Gastrocnemius medialis (tissue), 4 donors: ENCODE measurements at regions not wholly inside any gene's neighbourhood (a gene's known extent, or its start where the extent isn't known, plus 50 kb on each side); places are given as distances from the start of the nearest gene placed in this dataset.
"Not testable (repeated sequence)": the region's sequence is repeated elsewhere in the genome, so short reads cannot be mapped to it uniquely, and the experiment has no call there.

Experiments used
- ATAC-seq, 2 donors: fragments of 150-250 bp; one replicate each; pipeline ENCODE4 v1.9.1; 2016
- DNase-seq, 2 donors: peaks; one replicate each; pipeline ENCODE4 v3.0.0-alpha.2; 2019
- H3K27ac ChIP-seq, 4 donors: fragments of 200-600 bp; sonication (generic); 1 replicate in 1 of 4; 2 replicates in 3 of 4; pipeline ENCODE4 v1.5.1; 2016 to 2018; ENCODE audit warnings: mild to moderate bottlenecking in 2 of 4, moderate library complexity in 1 of 4
- H3K27me3 ChIP-seq, 3 donors: fragments of 200-600 bp; sonication (generic) in 2 of 3; 1 replicate in 1 of 3; 2 replicates in 2 of 3; pipeline versions ENCODE4 v1.5.1 to v1.6.0; 2016 to 2019; ENCODE audit warnings: mild to moderate bottlenecking in 1 of 3, moderate library complexity in 1 of 3
- H3K36me3 ChIP-seq, 2 donors: fragments of 200-600 bp; sonication (generic) in 1 of 2; one replicate each; pipeline ENCODE4 v1.5.1; 2017 to 2018
- H3K4me1 ChIP-seq, 2 donors: fragments of 200-600 bp; sonication (generic) in 1 of 2; one replicate each; pipeline ENCODE4 v1.5.1; 2016 to 2017; ENCODE audit warnings: mild to moderate bottlenecking in 2 of 2
- H3K4me3 ChIP-seq, 4 donors: fragments of 200-600 bp; sonication (generic) in 3 of 4; 1 replicate in 1 of 4; 2 replicates in 3 of 4; pipeline ENCODE4 v1.5.1; 2016 to 2019; ENCODE audit warnings: mild to moderate bottlenecking in 2 of 4
- H3K9me3 ChIP-seq, 3 donors: fragments of 200-600 bp; sonication (generic) in 2 of 3; 1 replicate in 1 of 3; 2 replicates in 2 of 3; pipeline ENCODE4 v1.5.1; 2016 to 2019
- in situ Hi-C, 4 donors: fragments of 200-750 bp; cut with MboI; loops; one replicate each; pipeline versions ENCODE4 v1.15.0 to v1.8.0; 2017; ENCODE audit warnings: low sequenced_read_pairs in 4 of 4
- intact Hi-C: fragments of 100-400 bp; cut with DNase I; formaldehyde crosslinking; loops from one replicate; pipeline ENCODE4 v1.15.1; 2023; ENCODE audit warnings: low total_unique reads

DNA sequence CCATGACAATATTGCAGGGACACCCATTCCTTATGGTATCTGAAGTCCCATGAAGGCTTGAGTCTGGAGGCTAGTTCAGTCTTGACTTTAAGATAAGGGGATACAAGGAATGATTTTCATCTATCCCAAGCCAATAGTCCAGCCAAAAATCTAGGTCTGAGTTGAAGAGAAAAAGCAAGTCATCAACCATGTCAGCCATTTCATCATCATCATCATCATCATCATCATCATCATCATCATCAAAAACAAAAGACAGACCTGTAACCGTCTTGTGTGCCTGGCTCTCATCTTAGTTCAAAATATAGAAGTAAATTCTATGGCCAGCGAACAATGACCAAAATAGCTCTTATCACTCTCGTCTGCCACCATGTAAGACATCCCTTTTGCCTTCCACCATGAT, 59.5 kb upstream of the FAM90A26 start:
- H3K4me3 ChIP-seq, in situ Hi-C loops, H3K27ac ChIP-seq, intact Hi-C loops, H3K4me1 ChIP-seq, H3K27me3 ChIP-seq, H3K9me3 ChIP-seq, H3K36me3 ChIP-seq, ATAC-seq, DNase-seq: not testable (repeated sequence)

DNA sequence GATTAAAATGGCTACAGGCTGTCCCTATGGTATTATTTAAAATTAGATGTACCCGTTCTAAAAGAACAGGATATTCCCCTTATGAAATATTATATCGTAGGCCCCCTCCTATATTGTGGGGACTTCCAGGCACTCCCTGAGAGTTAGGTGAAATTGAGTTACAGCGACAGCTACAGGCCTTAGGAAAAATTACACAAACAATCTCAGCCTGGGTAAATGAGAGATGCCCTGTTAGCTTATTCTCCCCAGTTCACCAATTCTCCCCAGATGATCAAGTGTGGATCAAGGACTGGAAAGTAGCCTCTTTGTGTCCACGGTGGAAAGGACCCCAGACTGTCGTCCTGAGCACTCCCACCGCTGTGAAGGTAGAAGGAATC, 67.1 kb upstream of the FAM90A26 start:
- ATAC-seq, H3K27me3 ChIP-seq, H3K9me3 ChIP-seq, H3K4me3 ChIP-seq, in situ Hi-C loops, DNase-seq, H3K27ac ChIP-seq, intact Hi-C loops, H3K4me1 ChIP-seq, H3K36me3 ChIP-seq: not testable (repeated sequence)

DNA sequence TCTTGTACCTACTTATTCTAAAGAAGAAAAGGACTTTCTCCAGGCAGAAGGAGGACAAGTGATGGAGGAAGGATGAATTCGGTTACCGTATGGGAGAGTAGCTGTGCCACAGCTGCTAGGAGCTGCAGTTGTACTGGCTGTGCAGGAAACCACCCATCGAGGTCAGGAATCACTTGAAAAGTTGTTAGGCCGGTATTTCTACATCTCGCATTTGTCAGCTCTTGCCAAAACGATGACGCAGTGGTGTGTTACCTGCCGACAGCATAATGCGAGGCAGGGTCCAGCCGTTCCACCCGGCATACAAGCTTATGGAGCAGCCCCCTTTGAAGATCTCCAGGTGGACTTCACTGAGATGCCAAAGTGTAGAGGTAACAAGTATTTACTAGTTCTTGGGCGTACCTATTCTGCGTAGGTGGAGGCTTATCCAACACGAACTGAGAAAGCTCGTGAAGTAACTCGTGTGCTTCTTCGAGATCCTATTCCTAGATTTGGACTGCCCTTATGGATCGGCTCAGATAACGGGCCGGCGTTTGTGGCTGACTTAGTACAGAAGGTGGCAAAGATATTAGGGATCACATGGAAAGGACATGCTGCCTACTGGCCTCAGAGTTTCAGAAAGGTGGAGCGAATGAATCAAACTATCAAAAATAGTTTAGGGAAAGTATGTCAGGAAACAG, 67.6 kb upstream of the FAM90A26 start:
- H3K9me3 ChIP-seq, intact Hi-C loops, DNase-seq, in situ Hi-C loops, ATAC-seq, H3K36me3 ChIP-seq, H3K27me3 ChIP-seq, H3K4me3 ChIP-seq, H3K27ac ChIP-seq, H3K4me1 ChIP-seq: not testable (repeated sequence)

DNA sequence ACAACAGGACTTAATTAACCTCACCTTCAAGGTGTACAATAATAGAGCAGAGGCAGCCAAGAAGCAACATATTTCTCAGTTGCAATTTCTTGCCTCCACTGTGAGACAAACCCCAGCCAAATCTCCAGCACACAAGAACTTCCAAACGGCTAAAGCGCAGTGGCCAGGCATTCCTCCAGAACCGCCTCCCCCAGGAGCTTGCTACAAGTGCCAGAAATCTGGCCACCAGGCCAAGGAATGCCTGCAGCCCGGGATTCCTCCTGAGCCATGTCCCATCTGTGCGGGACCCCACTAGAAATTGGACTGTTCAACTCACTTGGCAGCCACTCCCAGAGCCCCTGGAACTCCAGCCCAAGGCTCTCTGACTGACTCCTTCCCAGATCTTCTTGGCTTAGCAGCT, 73.9 kb upstream of the FAM90A26 start:
- H3K9me3 ChIP-seq, DNase-seq, intact Hi-C loops, H3K27me3 ChIP-seq, H3K4me3 ChIP-seq, H3K4me1 ChIP-seq, ATAC-seq, in situ Hi-C loops, H3K27ac ChIP-seq, H3K36me3 ChIP-seq: not testable (repeated sequence)

DNA sequence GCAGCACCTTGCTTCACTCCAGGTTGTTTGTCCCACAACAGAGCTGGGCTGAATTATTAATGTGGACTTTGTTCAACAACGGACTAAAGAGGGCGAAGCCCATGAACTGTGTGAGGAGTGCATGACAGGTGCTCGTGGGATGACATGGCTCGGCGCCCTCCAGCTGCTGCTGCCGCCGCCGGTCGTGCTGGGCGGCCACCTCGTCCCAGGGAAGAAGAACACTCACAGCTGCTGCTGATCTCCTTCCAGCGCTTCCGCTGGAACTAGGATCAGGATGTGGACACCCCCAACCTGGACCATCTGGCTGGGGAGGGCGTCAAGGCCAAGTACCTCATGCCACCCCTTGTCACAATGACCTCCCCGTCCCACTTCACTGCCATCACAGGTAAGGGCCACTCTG, 91.4 kb upstream of the FAM90A26 start:
- H3K4me1 ChIP-seq, ATAC-seq, DNase-seq, H3K9me3 ChIP-seq, in situ Hi-C loops, H3K36me3 ChIP-seq, intact Hi-C loops, H3K27ac ChIP-seq, H3K27me3 ChIP-seq, H3K4me3 ChIP-seq: not testable (repeated sequence)

DNA sequence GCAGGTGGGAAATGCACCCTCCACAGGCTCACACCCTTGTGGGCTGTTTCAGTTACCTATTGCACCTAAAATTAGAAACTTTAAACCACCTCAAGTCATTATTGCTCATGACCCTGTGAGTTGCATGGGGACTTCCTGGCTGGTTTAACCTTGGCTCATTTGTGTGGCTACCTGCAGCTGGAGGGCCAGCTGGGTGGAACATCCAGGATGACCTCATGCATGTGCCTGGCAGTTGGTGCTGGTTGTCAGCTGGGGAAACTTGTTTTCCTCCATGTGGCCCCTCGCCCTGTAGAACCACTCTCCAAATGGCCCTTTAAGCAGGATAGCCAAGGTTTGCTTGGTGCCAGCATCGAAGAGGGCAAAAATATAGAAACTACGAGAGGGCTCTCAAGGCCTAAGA, 93.2 kb upstream of the FAM90A26 start:
- H3K4me1 ChIP-seq, in situ Hi-C loops, H3K9me3 ChIP-seq, H3K36me3 ChIP-seq, DNase-seq, H3K27ac ChIP-seq, intact Hi-C loops, ATAC-seq, H3K4me3 ChIP-seq, H3K27me3 ChIP-seq: not testable (repeated sequence)

DNA sequence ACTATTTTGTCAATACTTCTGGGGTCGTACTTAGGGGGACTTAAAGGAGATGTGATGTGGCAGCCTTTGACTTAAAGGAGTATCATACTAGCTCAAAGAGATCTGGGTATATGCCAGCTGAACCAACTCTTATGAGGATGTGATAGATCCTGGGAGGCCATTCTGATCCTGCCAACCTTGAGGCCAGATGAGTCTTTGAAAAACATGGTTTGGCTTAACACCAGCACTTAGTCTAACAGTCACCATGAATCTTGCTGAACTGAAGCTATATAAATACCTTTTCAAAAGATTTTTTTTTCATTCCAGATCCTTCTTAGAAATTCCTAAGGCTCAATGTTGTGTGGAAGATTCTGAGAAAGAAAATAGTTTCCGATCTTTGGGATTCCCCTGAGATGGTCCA, 93.7 kb upstream of the FAM90A26 start:
- intact Hi-C loops, ATAC-seq, in situ Hi-C loops, H3K36me3 ChIP-seq, H3K27me3 ChIP-seq, H3K4me1 ChIP-seq, H3K4me3 ChIP-seq, H3K27ac ChIP-seq, DNase-seq, H3K9me3 ChIP-seq: not testable (repeated sequence)

DNA sequence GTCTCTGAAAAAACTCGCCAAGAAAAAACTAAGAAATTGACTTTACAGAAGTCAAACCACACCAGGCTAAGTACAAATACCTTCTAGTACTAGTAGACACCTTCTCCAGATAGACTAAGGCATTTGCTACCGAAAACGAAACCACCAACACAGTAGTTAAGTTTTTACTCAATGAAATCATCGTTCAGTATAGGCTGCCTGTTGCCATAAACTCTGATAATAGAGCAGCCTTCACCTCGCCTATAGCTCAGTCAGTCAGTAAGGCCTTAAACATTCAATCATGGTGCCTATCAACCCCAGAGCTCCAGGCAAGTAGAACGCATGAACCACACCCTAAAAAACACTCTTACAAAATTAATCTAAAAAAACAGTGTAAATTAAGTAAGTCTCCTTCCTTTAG, 96.8 kb upstream of the FAM90A26 start:
- H3K4me1 ChIP-seq, in situ Hi-C loops, DNase-seq, H3K4me3 ChIP-seq, intact Hi-C loops, H3K27ac ChIP-seq, H3K9me3 ChIP-seq, H3K36me3 ChIP-seq, H3K27me3 ChIP-seq, ATAC-seq: not testable (repeated sequence)

DNA sequence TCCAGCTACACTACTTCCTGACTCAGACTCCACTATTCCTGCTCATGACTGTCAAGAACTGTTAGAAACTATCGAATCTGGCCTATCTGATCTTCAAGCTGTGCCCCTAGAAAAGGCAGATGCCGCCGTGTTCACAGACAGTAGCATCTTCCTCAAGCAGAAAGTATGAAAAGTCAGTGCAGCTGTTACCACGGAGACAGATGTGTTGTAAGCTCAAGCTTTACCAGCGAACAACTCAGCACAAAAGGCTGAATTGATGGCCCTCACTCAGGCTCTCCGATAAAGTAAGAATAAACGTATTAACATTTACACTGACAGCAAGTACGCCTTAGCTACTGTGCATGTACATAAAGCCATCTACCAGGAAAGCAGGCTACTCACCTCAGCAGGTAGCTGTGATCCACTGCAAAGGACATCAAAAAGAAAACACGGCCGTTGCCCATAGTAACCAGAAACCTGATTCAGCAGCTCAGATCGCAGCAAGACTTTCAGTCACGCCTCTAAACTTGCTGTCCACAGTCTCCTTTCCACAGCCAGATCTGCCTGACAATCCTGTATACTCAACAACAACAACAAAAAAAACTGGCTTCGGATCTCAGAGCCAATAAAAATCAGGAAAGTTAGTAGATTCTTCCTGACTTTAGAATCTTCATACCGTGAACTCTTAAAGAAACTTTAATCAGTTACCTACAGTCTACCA, 97.5 kb upstream of the FAM90A26 start:
- intact Hi-C loops, DNase-seq, H3K36me3 ChIP-seq, H3K4me1 ChIP-seq, ATAC-seq, H3K27me3 ChIP-seq, H3K27ac ChIP-seq, H3K4me3 ChIP-seq, H3K9me3 ChIP-seq, in situ Hi-C loops: not testable (repeated sequence)

DNA sequence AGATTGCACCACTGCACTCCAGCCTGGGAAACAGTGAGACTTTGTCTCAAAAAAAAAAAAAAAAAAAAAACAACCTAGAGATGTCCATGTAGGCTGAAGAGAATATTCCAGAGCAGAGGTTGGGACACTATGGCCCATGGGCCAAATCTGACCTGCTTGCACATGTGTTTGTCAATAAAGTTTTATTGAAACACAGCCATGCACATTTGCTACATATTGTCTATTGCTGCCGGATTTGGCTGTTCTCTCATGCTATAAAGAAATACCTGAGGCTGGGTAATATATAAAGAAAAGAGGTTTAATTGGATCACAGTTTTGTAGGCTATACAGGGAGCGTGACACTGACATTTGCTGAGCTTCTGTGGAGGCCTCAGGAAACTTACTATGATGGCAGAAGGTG, 102.3 kb upstream of the FAM90A26 start:
- H3K4me1 ChIP-seq, intact Hi-C loops, ATAC-seq, H3K27me3 ChIP-seq, H3K9me3 ChIP-seq, in situ Hi-C loops, H3K4me3 ChIP-seq, H3K27ac ChIP-seq, H3K36me3 ChIP-seq, DNase-seq: not testable (repeated sequence)

DNA sequence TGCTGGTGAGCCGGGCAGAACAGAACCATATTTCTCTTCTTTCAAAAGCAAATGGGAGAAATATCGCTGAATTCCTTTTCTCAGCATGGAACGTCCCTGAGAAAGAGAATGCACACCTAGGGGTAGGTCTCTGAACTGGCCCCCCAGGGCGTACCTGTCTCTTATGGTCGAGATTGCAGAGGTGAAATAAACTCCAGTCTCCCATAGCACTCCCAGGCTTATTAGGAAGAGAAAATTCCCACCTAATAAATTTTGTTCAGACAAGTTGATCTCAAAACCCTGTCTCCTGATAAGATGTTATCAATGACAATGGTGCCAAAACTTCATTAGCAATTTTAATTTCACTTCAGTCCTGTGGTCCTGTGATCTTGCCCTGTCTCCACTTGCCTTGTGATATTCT, 106.6 kb upstream of the FAM90A26 start:
- intact Hi-C loops, in situ Hi-C loops: not testable (repeated sequence)

DNA sequence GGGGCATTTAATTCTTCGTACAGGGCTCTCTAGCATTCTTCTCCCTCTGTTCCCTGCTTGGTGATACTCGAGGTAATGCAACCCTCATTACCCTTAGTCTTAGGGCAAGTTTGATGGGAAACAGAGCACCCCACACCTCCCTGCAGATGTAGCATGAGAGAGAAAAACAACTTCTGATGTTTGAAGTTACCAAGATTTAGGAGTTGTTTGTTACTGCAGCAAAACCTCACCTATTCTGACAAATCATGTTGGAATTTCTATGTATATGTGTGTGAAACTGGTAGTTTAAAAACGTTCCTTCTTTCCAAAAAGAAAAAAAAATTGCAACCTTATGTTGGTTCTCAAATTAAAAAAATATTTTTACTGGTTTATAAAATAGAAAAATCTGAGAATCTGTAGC, 145.3 kb upstream of the FAM90A26 start:
- H3K4me3 ChIP-seq, H3K36me3 ChIP-seq, H3K27ac ChIP-seq, H3K4me1 ChIP-seq, DNase-seq, in situ Hi-C loops, H3K27me3 ChIP-seq, H3K9me3 ChIP-seq, ATAC-seq, intact Hi-C loops: not testable (repeated sequence)

More for the DNA sequence above, 106.6 kb upstream of the FAM90A26 start:
- H3K9me3 ChIP-seq, H3K4me1 ChIP-seq, H3K36me3 ChIP-seq, DNase-seq, ATAC-seq, H3K27me3 ChIP-seq, H3K4me3 ChIP-seq, H3K27ac ChIP-seq: not testable (repeated sequence)
